HAP-1 (cell line): ENCODE measurements at regions not wholly inside any gene's neighbourhood (a gene's known extent, or its start where the extent isn't known, plus 50 kb on each side); places are given as distances from the start of the nearest gene placed in this dataset.
"Not testable (repeated sequence)": the region's sequence is repeated elsewhere in the genome, so short reads cannot be mapped to it uniquely, and the experiment has no call there.

Experiments
- DNase-seq, 2 experiments: peaks; one replicate each; pipeline ENCODE4 v3.0.0-alpha.2; 2016 to 2020; ENCODE audit warnings: low spot score in 2 of 2
- H3K27me3 ChIP-seq: fragments of 250-450 bp; sonication (Bioruptor Pico); 2 replicates; pipeline ENCODE4 v1.5.1; 2020; ENCODE audit warnings: low read depth, mild to moderate bottlenecking, moderate library complexity
- H3K36me3 ChIP-seq: fragments of 250-450 bp; sonication (Bioruptor Pico); replicated peaks from 2 replicates; pipeline ENCODE4 v1.5.1; 2020; ENCODE audit warnings: mild to moderate bottlenecking
- H3K4me1 ChIP-seq: fragments of 250-450 bp; sonication (Bioruptor Pico); 2 replicates; pipeline ENCODE4 v1.5.1; 2020; ENCODE audit warnings: mild to moderate bottlenecking
- H3K4me3 ChIP-seq: fragments of 250-450 bp; sonication (Bioruptor Pico); 2 replicates; pipeline ENCODE4 v1.5.1; 2020; ENCODE audit warnings: mild to moderate bottlenecking, moderate library complexity
- H3K9me3 ChIP-seq: fragments of 250-450 bp; sonication (Bioruptor Pico); 2 replicates; pipeline ENCODE4 v1.5.1; 2020; ENCODE audit warnings: mild to moderate bottlenecking, moderate library complexity
- in situ Hi-C: fragments of 300-500 bp; cut with MboI; formaldehyde crosslinking; loops from 3 replicates; pipeline ENCODE4 v1.14.3; 2020; ENCODE audit warnings: low sequenced_read_pairs, inconsistent platforms, mixed read lengths

DNA sequence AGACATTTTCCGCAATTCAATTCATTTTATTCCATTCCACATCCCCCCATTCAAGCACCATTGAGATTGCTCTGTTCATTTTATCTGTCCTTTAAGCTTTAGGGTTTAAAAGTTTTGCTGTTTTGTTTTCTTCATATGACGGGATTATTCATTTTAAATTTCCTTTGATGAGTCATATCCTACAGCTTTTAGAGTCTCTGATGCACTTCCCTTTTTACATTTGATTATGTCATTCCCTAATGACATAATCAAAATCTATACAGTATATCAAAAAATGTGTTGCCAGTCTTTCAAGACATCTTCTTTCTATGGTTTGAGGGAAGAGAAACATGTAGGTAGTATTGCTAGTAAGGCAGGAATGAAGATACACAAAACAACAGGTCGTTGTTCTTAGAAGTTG lies 456.3 kb downstream of the PDGFC start:
- Histone ChIP-seq H3K9me3 (no peaks in the 10 kb centered on the region), H3K36me3 (no peaks in the 10 kb centered on the region), H3K4me1 (no peaks in the 10 kb centered on the region), H3K4me3 (no peak overlapping the region), H3K27me3 (no peaks in the 10 kb centered on the region)
- DNase-seq = no peak
- in situ Hi-C loops = no loop called here

DNA sequence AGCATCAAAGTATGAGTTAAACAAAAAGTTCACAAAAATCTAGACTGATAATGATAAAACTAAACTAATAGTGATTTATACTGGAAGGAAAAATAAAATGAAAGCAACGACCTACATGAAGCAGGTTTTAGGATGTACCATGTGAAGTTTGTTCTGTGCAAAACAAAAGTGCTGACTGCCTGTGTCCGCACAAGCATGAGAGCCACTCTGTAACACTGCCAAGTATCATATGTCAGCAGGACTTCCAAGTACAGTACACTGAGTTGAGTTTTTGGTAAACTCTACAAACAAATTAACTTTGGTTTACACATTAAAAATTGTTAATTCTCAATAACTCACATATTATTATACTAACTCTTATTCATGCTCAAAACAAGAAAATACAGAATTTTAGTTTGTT lies 459.0 kb downstream of the PDGFC start:
- in situ Hi-C loops = no loop called here
- Histone ChIP-seq H3K4me3 (no peak overlapping the region), H3K4me1 (no peaks in the 10 kb centered on the region), H3K9me3 (no peaks in the 10 kb centered on the region), H3K36me3 (no peaks in the 10 kb centered on the region), H3K27me3 (no peaks in the 10 kb centered on the region)
- DNase-seq = no peak

DNA sequence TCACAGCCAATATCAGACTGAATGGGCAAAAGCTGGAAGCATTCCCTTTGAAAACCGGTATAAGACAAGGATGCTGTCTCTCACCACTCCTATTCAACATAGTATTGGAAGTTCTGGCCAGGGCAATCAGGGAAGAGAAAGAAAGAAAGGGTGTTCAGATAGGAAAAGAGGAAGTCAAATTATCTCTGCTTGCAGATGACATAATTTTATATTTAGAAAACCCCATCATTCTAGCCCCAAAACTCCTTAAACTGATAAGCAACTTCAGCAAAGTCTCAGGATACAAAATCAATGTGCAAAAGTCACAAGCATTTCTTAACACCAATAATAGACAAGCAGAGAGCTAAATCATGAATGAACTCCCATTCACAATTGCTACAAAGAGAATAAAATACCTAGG lies 461.7 kb downstream of the PDGFC start:
- H3K27me3 ChIP-seq, H3K4me1 ChIP-seq, in situ Hi-C loops, H3K9me3 ChIP-seq, DNase-seq, H3K36me3 ChIP-seq, H3K4me3 ChIP-seq: not testable (repeated sequence)

DNA sequence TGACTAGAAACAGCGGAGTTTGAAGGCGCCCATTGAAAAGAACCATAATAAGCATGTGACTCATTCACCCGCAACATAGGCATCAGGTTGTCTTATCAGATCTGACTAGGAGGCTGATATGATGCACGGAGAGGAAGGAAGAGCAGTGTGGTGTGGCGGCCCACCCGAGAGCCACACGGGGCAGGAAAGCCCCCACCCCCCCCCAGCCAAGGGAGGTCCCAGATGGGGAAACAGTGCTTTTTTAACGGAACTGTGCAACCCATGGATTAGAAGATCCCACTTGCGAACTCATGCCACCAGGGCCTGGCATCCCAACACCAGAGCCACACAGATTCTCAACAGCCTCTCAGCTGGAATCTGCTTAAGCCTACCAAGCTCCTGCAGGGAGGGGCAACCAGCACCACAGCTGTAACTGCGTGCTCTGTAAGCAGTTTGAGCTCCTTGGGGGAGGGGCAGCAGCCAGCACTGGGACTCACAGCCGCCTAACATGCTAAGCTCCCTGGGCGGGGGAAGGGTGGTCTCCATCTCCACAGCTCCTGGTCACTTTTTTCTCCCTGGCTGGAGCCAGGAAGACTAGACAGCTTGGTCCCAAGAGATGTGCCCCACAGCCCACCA lies 466.2 kb downstream of the PDGFC start:
- no peaks in the 10 kb centered on the region for H3K27me3 ChIP-seq
- H3K4me3 ChIP-seq = no peak overlapping the region
- no peaks in the 10 kb centered on the region for H3K4me1 ChIP-seq
- peak in 1 of 2 experiments; percentile 27 for DNase-seq
- H3K9me3 ChIP-seq = no peaks in the 10 kb centered on the region
- in situ Hi-C loops = no loop called here
- no peaks in the 10 kb centered on the region for H3K36me3 ChIP-seq

DNA sequence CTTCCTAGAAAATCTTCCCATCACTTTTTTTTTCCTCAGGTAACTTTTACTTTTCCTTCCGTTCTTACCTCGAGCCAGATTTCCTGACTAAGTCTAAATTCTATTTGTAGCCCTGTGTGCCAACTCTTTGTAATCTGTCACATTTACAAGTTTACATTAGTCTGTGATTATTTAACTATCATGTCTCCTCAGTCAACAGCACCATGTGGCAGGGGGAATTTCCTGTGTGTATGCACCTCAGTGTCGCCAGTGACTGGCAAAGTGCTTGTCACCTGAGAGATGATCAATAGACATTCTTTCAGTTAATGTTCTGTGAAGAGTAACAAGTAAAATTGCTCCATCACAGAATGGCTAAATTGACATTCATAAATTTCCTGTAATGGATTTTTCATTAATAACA lies 468.5 kb downstream of the PDGFC start:
- Histone ChIP-seq H3K36me3 (no peaks in the 10 kb centered on the region), H3K4me1 (peaks cover 9% of the 10 kb centered on the region; the same call in 1 of the 2 replicates), H3K27me3 (no peaks in the 10 kb centered on the region), H3K9me3 (no peaks in the 10 kb centered on the region), H3K4me3 (no peak overlapping the region)
- no peak for DNase-seq
- in situ Hi-C loops = no loop called here

DNA sequence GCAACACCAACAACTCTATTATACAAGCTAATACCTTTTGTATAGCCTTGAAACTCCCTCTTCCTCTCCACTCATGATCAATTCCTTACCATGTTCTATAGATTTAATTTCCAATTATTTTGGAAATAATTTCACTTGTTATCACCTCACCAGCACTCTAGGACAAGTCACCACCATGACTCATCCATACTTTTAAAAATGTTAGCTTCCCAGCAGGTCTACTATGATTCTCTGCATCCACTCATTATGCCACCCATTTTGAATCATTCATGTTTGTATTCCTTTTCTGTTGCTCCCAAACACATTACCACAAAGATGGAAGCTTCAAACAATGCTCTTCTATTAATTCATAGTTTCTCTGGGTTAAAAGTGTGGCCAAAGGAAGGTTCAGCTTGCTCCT lies 469.6 kb downstream of the PDGFC start:
- in situ Hi-C loops = no loop called here
- Histone ChIP-seq H3K9me3 (no peaks in the 10 kb centered on the region), H3K4me3 (no peak overlapping the region), H3K4me1 (peaks cover 9% of the 10 kb centered on the region; the same call in 1 of the 2 replicates), H3K27me3 (no peaks in the 10 kb centered on the region), H3K36me3 (no peaks in the 10 kb centered on the region)
- no peak for DNase-seq

DNA sequence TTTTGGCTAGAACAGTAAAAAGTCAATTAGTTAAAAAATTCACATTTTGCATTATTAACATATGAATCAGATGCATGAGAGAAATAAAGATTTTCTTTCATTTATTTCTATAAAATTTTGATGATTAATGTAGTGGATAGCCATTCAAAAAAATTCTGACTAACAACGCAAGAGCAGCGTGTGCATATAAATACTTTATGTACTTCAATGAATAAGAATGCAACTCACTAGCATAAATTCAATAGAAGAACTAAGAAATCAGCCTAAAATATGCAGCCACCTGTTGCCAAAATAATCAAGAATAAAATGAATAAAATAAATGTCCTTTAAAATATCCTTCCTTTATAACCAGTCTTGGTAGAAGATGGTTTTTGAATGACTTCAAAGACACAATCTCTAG lies 471.9 kb downstream of the PDGFC start:
- peaks cover 9% of the 10 kb centered on the region; the same call in 1 of the 2 replicates for H3K4me1 ChIP-seq
- H3K9me3 ChIP-seq = no peaks in the 10 kb centered on the region
- no peaks in the 10 kb centered on the region for H3K27me3 ChIP-seq
- in situ Hi-C loops = no loop called here
- H3K36me3 ChIP-seq = no peaks in the 10 kb centered on the region
- peak in 1 of 2 experiments; percentile 44 for DNase-seq
- H3K4me3 ChIP-seq = no peak overlapping the region

DNA sequence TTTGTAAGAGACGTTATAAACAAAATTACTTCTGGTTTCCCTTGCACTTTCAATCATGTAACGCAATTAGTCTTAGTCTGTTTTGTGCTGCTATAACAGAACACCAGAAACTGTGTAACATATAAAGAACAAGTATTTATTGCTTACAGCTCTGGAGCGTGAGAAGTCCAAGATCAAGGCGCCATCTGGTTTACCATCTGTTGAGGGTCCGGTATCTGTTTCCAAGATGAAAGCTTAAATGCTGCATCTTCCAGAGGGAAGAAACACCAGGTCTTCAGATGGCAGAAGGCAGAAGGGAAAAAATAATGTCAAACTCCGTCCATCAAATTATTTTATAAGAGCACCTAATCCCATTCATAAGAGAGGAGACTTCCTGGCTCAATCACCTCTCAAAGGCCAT lies 474.1 kb downstream of the PDGFC start:
- Histone ChIP-seq H3K4me3 (no peak overlapping the region), H3K27me3 (no peaks in the 10 kb centered on the region), H3K4me1 (peaks cover 9% of the 10 kb centered on the region; the same call in 1 of the 2 replicates), H3K36me3 (no peaks in the 10 kb centered on the region), H3K9me3 (no peaks in the 10 kb centered on the region)
- in situ Hi-C loops = no loop called here
- no peak for DNase-seq

DNA sequence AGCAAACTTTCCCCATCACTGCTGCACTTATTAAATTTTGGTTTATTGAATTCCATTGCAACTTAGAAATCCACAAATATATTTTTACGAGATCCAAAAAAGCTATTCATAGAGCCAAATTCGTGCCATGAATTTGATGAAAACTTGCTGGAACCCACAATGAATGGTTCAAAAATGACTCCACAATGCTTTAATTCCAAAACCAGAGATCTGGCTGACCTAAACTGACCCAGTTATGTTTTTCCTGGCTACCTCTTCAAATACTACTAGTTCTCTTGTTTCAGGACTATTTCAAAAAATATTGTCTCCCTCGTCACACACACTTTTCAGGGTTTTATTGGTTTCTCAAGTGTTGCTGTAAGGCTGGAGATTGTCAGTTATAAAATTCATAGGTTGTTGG lies 474.8 kb downstream of the PDGFC start:
- no peak for DNase-seq
- Histone ChIP-seq H3K4me1 (peaks cover 9% of the 10 kb centered on the region; the same call in 1 of the 2 replicates), H3K36me3 (no peaks in the 10 kb centered on the region), H3K4me3 (no peak overlapping the region), H3K27me3 (no peaks in the 10 kb centered on the region), H3K9me3 (no peaks in the 10 kb centered on the region)
- in situ Hi-C loops = no loop called here

DNA sequence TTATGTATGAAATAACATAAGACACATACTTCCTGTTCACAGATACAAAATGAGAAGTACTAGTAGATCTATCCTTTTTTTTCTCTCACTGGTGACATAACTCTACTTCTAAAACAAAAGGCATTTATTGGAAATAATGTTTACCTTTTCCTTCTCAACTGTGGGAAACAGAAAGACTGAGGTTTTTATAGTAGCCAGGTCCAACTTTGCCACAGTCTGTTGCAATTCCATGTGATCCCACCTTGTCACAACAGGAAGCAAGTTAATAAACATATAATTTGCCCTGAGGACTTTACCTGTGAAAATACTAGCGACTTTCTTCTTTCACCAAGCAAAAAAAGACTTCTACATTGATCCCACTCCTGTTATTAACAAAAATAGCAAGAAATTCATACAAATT lies 475.8 kb downstream of the PDGFC start:
- Histone ChIP-seq H3K4me1 (peaks cover 9% of the 10 kb centered on the region; the same call in 1 of the 2 replicates), H3K9me3 (no peaks in the 10 kb centered on the region), H3K4me3 (no peak overlapping the region), H3K27me3 (no peaks in the 10 kb centered on the region), H3K36me3 (no peaks in the 10 kb centered on the region)
- in situ Hi-C loops = no loop called here
- no peak for DNase-seq

DNA sequence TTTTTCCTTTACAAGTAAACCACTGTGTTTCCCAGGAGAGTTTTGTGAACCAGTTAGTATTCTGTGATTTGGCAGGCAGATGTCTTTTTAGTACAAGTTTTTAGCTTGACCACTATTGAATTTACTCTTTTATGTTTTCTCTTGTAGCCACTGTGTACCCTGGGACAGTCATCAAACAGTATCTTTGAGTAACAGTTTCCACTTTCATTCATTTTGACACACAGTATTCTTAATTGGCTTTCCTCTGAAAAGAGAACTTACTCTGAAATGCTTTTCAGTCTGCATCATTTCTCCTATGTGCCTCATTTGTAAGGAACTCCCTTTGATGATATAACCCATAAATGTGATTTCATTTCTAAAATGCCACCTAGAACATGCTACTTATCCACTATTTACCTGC lies 476.5 kb downstream of the PDGFC start:
- peaks cover 8% of the 10 kb centered on the region; the same call in 1 of the 2 replicates for H3K4me1 ChIP-seq
- H3K9me3 ChIP-seq = no peaks in the 10 kb centered on the region
- H3K4me3 ChIP-seq = no peak overlapping the region
- in situ Hi-C loops = no loop called here
- H3K27me3 ChIP-seq = no peaks in the 10 kb centered on the region
- H3K36me3 ChIP-seq = no peaks in the 10 kb centered on the region
- DNase-seq = no peak

DNA sequence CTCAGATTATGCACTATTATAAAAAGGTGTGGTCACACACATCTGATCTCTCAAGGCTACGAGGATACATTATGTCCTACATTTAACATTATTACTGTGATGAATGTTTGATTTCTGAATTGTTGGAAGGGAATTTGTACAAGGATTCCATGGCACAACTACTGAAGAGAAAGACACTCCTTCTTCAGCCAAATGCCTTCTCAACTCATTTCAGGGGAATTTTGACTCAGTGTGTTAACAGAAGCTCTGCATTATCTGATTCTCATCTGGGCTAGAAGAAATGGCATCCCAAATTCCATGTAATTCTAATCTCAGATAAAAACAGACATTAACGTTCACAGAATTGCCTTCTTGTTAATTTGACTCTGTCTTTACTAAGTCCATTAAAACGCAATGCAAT lies 477.7 kb downstream of the PDGFC start:
- in situ Hi-C loops = no loop called here
- DNase-seq = no peak
- no peaks in the 10 kb centered on the region for H3K4me1 ChIP-seq
- no peaks in the 10 kb centered on the region for H3K27me3 ChIP-seq
- H3K4me3 ChIP-seq = no peak overlapping the region
- H3K36me3 ChIP-seq = no peaks in the 10 kb centered on the region
- no peaks in the 10 kb centered on the region for H3K9me3 ChIP-seq

DNA sequence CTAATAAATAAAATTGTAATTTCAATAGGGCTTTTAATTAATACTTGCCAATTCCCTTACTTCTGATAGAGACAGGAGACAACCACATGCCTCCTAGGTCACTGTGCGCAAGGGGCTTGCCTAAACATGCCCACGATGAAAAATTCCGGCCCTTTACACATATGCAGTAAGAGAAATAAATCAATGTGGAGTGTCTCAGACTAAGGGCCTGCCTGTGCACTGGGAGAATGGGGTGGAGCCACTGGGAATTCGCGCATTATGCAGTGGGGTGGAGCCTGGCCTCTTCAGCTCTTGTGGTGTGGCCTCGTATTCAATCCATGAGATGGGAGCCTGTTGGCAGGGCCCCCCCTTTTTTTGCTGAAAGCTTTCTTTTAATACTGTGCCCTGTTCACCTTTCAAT lies 484.5 kb downstream of the PDGFC start:
- Histone ChIP-seq H3K9me3 (no peaks in the 10 kb centered on the region), H3K4me3 (no peak overlapping the region), H3K36me3 (no peaks in the 10 kb centered on the region), H3K4me1 (peaks cover 4% of the 10 kb centered on the region; the same call in 1 of the 2 replicates), H3K27me3 (no peaks in the 10 kb centered on the region)
- in situ Hi-C loops = no loop called here
- no peak for DNase-seq

DNA sequence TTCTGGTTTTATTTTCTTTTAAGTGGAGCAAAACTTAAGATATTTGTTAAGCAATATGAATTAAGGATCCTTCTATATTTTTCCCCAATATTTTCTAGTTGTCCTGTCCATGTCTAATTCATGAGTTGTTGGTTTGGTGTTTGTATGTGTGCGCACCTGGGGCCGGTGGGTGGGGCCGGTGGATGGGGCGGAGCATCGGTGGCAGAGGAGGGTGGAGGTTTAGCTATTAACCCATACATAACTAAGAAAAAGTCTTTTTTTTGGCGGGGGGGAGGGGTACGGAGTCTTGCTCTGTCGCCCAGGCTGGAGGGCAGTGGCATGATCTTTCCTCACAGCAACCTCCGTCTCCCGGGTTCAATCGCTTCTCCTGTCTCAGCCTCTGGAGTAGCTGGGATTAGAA lies 489.8 kb downstream of the PDGFC start:
- in situ Hi-C loops = no loop called here

DNA sequence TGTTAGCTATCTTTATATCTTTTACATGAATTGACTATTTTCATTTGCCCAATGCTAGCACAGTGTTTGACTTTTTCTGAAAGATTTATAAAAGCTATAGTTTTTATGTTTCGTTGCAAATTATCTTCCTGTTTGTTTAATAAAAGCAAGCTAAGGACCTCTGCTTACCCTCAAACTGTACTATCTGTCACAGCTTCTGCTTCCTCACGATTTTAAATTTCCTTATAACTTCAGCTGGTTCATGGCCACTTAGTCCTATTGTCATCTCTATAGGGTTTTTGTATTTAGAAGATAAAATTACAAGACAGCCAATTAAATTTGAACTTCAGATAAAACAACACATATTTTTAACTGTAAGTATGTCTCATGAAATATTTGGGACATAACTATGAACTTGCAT lies 494.0 kb downstream of the PDGFC start:
- Histone ChIP-seq H3K36me3 (no peaks in the 10 kb centered on the region), H3K9me3 (0 out of 2 replicates have a peak, but pooled peaks cover 2% of the 10 kb centered on the region), H3K4me1 (peaks cover 20% of the 10 kb centered on the region), H3K27me3 (no peaks in the 10 kb centered on the region), H3K4me3 (no peak overlapping the region)
- in situ Hi-C loops = no loop called here
- DNase-seq = no peak

More for the DNA sequence above, 489.8 kb downstream of the PDGFC start:
- Histone ChIP-seq H3K4me3 (no peak overlapping the region), H3K9me3 (0 out of 2 replicates have a peak, but pooled peaks cover 2% of the 10 kb centered on the region), H3K36me3 (no peaks in the 10 kb centered on the region), H3K4me1 (peaks cover 18% of the 10 kb centered on the region), H3K27me3 (no peaks in the 10 kb centered on the region)
- peak in 1 of 2 experiments; percentile 16 for DNase-seq
